Adrenal gland (tissue), 5 donors: ENCODE measurements at regions not wholly inside any gene's neighbourhood (a gene's known extent, or its start where the extent isn't known, plus 50 kb on each side); places are given as distances from the start of the nearest gene placed in this dataset.

Source experiments
- POLR2A ChIP-seq, 2 donors: fragments of 450-650 bp; IDR thresholded peaks; one replicate each; pipeline ENCODE4 v1.6.1; 2017; ENCODE audit warnings: antibody characterized with exemption in 2 of 2, mild to moderate bottlenecking in 2 of 2, moderate library complexity in 1 of 2
- TF ChIP-seq, protein P1 (sequence below), 6 experiments: fragments of 450-650 bp in 4 of 6; fragments of 200-600 bp in 2 of 6; sonication (generic) in 1 of 6; IDR thresholded peaks; 1 replicate in 5 of 6; 2 replicates in 1 of 6; pipeline versions ENCODE4 v1.5.1 to v1.8.0; 2016 to 2021; ENCODE audit warnings: antibody characterized with exemption in 6 of 6, mild to moderate bottlenecking in 2 of 6, moderate library complexity in 1 of 6
- donor health status: DM: no; HTN: no; CAD: no.

DNA sequence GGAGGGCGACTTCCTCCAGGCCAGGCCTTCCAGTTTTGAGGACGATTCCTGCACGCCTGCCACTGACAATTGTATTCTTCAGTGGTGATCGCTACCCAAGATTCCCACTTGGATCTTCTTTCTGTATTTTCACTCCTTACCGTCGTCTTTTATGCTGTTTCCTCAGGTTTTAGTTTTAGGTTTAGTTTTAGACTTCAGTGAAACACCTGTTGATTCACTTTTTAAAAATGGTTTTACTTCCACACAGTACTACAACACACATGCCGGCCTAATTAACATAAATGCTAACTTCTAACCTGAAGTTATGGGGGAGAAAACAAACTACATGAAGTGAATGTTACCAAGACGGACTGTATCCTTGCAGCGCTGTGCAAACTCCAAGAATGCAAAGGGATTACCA lies 530.6 kb upstream of the MGMT start:
- TF ChIP-seq, protein P1, sequence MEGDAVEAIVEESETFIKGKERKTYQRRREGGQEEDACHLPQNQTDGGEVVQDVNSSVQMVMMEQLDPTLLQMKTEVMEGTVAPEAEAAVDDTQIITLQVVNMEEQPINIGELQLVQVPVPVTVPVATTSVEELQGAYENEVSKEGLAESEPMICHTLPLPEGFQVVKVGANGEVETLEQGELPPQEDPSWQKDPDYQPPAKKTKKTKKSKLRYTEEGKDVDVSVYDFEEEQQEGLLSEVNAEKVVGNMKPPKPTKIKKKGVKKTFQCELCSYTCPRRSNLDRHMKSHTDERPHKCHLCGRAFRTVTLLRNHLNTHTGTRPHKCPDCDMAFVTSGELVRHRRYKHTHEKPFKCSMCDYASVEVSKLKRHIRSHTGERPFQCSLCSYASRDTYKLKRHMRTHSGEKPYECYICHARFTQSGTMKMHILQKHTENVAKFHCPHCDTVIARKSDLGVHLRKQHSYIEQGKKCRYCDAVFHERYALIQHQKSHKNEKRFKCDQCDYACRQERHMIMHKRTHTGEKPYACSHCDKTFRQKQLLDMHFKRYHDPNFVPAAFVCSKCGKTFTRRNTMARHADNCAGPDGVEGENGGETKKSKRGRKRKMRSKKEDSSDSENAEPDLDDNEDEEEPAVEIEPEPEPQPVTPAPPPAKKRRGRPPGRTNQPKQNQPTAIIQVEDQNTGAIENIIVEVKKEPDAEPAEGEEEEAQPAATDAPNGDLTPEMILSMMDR (IDR thresholded peaks at IDR 0.05): no peak
- no peak for TF ChIP-seq POLR2A (IDR thresholded peaks at IDR 0.05)
